ENCODE measurements at regions not wholly inside any gene's neighbourhood (a gene's known extent, or its start where the extent isn't known, plus 50 kb on each side); places are given as distances from the start of the nearest gene placed in this dataset.

DNA sequence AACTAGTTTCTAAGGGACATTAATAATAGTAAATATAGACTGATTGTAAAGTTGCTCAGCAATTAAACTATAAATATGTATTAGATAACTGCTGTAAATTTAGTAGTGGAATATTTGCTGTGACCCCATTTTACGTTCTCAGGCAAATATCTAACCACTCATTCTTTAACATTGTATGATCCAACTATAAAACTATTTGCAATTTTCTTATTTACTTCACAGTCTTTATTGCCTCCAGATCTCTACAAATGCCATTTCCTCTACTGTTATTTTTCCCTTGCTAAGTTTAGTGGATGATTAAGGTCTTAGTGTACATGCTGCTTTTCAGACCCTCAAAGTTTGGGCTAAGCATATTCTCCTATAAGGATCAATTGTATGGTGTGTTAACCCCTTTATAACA lies 526.2 kb upstream of the ST8SIA4 start:
- Histone ChIP-seq H3K36me3 (ENCODE audit: insufficient read depth, low read length) (no peaks in the 10 kb centered on the region), H3K9me3 (ENCODE audit: low read length) (no peaks in the 10 kb centered on the region), H3K4me3 (ENCODE audit: low read length) (no peak overlapping the region), H3K27ac (ENCODE audit: low read depth, low read length) (no peak overlapping the region), H3K27me3 (ENCODE audit: insufficient read depth, low read length, poor library complexity, severe bottlenecking) (no peaks in the 10 kb centered on the region), H3K4me1 (ENCODE audit: insufficient read depth, low read length) (no peaks in the 10 kb centered on the region)
- Mint-ChIP-seq H3K4me3 (no peak overlapping the region), H3K4me1 (no peaks in the 10 kb centered on the region), H3K9me3 (no peaks in the 10 kb centered on the region), H3K27me3 (no peaks in the 10 kb centered on the region), H3K36me3 (no peaks in the 10 kb centered on the region), H3K27ac (no peak overlapping the region)
- POLR2A ChIA-PET: no interaction called here
- DNase-seq: no peak
- CTCF ChIA-PET: no interaction called here

GRCh38 chr5:101425339-101425859 lies 522.3 kb upstream of the ST8SIA4 start:
- DNase-seq: no peak
- Histone ChIP-seq H3K36me3 (ENCODE audit: insufficient read depth, low read length) (no peaks in the 10 kb centered on the region), H3K4me1 (ENCODE audit: insufficient read depth, low read length) (no peaks in the 10 kb centered on the region), H3K4me3 (ENCODE audit: low read length) (no peak overlapping the region), H3K27me3 (ENCODE audit: insufficient read depth, low read length, poor library complexity, severe bottlenecking) (no peaks in the 10 kb centered on the region), H3K9me3 (ENCODE audit: low read length) (no peaks in the 10 kb centered on the region), H3K27ac (ENCODE audit: low read depth, low read length) (no peak overlapping the region)
- H3K4me1 Mint-ChIP-seq: no peaks in the 10 kb centered on the region
- no peak overlapping the region for H3K4me3 Mint-ChIP-seq
- H3K27ac Mint-ChIP-seq: no peak overlapping the region
- no peaks in the 10 kb centered on the region for H3K36me3 Mint-ChIP-seq
- no peaks in the 10 kb centered on the region for H3K27me3 Mint-ChIP-seq
- POLR2A ChIA-PET: no interaction called here
- CTCF ChIA-PET: no interaction called here
- H3K9me3 Mint-ChIP-seq: no peaks in the 10 kb centered on the region

GRCh38 chr5:101424530-101425175 lies 521.6 kb upstream of the ST8SIA4 start:
- H3K27me3 ChIP-seq (ENCODE audit: insufficient read depth, low read length, poor library complexity, severe bottlenecking): no peaks in the 10 kb centered on the region
- ChIA-PET CTCF (no interaction called here), POLR2A (no interaction called here)
- no peak overlapping the region for H3K4me3 Mint-ChIP-seq
- H3K36me3 ChIP-seq (ENCODE audit: insufficient read depth, low read length): no peaks in the 10 kb centered on the region
- H3K9me3 ChIP-seq (ENCODE audit: low read length): no peaks in the 10 kb centered on the region
- no peaks in the 10 kb centered on the region for H3K36me3 Mint-ChIP-seq
- no peaks in the 10 kb centered on the region for H3K4me1 ChIP-seq (ENCODE audit: insufficient read depth, low read length)
- H3K27ac Mint-ChIP-seq: no peak overlapping the region
- H3K9me3 Mint-ChIP-seq: no peaks in the 10 kb centered on the region
- no peaks in the 10 kb centered on the region for H3K4me1 Mint-ChIP-seq
- no peak overlapping the region for H3K27ac ChIP-seq (ENCODE audit: low read depth, low read length)
- DNase-seq: no peak
- H3K27me3 Mint-ChIP-seq: no peaks in the 10 kb centered on the region
- H3K4me3 ChIP-seq (ENCODE audit: low read length): no peak overlapping the region

- CTCF ChIA-PET: no interaction called here
Measured at GRCh38 chr5:101418713-101419118, 515.6 kb upstream of the ST8SIA4 start.

GRCh38 chr5:101404531-101404930 lies 501.4 kb upstream of the ST8SIA4 start:
- Mint-ChIP-seq H3K9me3 (peaks cover 0 to 2% (median 0%) of the 10 kb centered on the region in 5 donors), H3K27me3 (no peaks in the 10 kb centered on the region), H3K4me3 (no peak overlapping the region), H3K27ac (no peak overlapping the region), H3K36me3 (no peaks in the 10 kb centered on the region), H3K4me1 (no peaks in the 10 kb centered on the region)
- Histone ChIP-seq H3K9me3 (ENCODE audit: low read length) (no peaks in the 10 kb centered on the region), H3K4me3 (ENCODE audit: low read length) (no peak overlapping the region), H3K36me3 (ENCODE audit: insufficient read depth, low read length) (no peaks in the 10 kb centered on the region), H3K27me3 (ENCODE audit: insufficient read depth, low read length, poor library complexity, severe bottlenecking) (no peaks in the 10 kb centered on the region), H3K27ac (ENCODE audit: low read depth, low read length) (no peak overlapping the region), H3K4me1 (ENCODE audit: insufficient read depth, low read length) (no peaks in the 10 kb centered on the region)
- CTCF ChIA-PET: no interaction called here
- DNase-seq: no peak
- POLR2A ChIA-PET: no interaction called here

More at GRCh38 chr5:101418713-101419118, 515.6 kb upstream of the ST8SIA4 start:
- no peak overlapping the region for H3K4me3 ChIP-seq (ENCODE audit: low read length)
- no peaks in the 10 kb centered on the region for H3K4me1 ChIP-seq (ENCODE audit: insufficient read depth, low read length)
- H3K9me3 Mint-ChIP-seq: no peaks in the 10 kb centered on the region
- no peak overlapping the region for H3K4me3 Mint-ChIP-seq
- no peaks in the 10 kb centered on the region for H3K4me1 Mint-ChIP-seq
- H3K27ac Mint-ChIP-seq: no peak overlapping the region
- H3K27me3 Mint-ChIP-seq: no peaks in the 10 kb centered on the region
- no peaks in the 10 kb centered on the region for H3K9me3 ChIP-seq (ENCODE audit: low read length)
- DNase-seq: no peak
- POLR2A ChIA-PET: no interaction called here
- H3K36me3 Mint-ChIP-seq: no peaks in the 10 kb centered on the region
- H3K27ac ChIP-seq (ENCODE audit: low read depth, low read length): no peak overlapping the region
- no peaks in the 10 kb centered on the region for H3K27me3 ChIP-seq (ENCODE audit: insufficient read depth, low read length, poor library complexity, severe bottlenecking)
- H3K36me3 ChIP-seq (ENCODE audit: insufficient read depth, low read length): no peaks in the 10 kb centered on the region

DNA sequence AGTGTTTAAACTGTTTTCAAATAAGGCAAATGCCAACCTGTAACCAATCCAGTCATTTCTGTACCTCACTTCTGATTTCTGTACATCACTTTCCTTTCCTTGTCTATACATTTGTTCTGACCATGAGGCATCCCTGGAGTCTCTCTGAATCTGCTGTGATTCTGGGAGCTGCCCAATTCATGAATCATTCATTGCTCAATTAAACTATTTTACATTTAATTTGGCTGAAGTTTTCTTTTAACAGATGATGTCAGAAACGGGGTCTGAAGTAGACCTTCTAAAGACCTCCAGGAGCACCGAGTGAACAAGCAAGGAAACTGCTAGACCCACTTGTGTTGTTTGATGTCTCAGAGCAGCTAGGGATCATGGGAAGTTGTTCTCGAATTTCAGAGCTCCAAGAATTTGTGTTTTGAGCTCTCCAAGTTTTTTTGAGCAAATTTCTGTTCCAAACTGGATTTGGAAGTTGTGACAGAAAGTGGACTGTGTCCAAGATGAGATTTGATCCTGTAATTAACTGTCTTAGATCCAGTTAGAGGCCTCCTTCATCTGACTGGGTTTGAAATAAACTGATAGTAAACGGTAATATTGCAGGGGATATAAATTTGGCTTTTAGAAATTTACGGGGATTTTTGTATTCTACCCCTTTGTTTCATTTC lies 490.8 kb upstream of the ST8SIA4 start:
- no peak overlapping the region for H3K4me3 Mint-ChIP-seq
- Histone ChIP-seq H3K27me3 (ENCODE audit: insufficient read depth, low read length, poor library complexity, severe bottlenecking) (no peaks in the 10 kb centered on the region), H3K27ac (ENCODE audit: low read depth, low read length) (no peak overlapping the region), H3K4me3 (ENCODE audit: low read length) (no peak overlapping the region), H3K9me3 (ENCODE audit: low read length) (no peaks in the 10 kb centered on the region), H3K36me3 (ENCODE audit: insufficient read depth, low read length) (no peaks in the 10 kb centered on the region), H3K4me1 (ENCODE audit: insufficient read depth, low read length) (no peaks in the 10 kb centered on the region)
- H3K9me3 Mint-ChIP-seq: no peaks in the 10 kb centered on the region
- H3K27ac Mint-ChIP-seq: no peak overlapping the region
- no peak for DNase-seq
- peaks cover 0 to 3% of the 10 kb centered on the region in 2 donors for H3K27me3 Mint-ChIP-seq
- no peaks in the 10 kb centered on the region for H3K36me3 Mint-ChIP-seq
- no peaks in the 10 kb centered on the region for H3K4me1 Mint-ChIP-seq
- CTCF ChIA-PET: no interaction called here
- POLR2A ChIA-PET: no interaction called here

DNA sequence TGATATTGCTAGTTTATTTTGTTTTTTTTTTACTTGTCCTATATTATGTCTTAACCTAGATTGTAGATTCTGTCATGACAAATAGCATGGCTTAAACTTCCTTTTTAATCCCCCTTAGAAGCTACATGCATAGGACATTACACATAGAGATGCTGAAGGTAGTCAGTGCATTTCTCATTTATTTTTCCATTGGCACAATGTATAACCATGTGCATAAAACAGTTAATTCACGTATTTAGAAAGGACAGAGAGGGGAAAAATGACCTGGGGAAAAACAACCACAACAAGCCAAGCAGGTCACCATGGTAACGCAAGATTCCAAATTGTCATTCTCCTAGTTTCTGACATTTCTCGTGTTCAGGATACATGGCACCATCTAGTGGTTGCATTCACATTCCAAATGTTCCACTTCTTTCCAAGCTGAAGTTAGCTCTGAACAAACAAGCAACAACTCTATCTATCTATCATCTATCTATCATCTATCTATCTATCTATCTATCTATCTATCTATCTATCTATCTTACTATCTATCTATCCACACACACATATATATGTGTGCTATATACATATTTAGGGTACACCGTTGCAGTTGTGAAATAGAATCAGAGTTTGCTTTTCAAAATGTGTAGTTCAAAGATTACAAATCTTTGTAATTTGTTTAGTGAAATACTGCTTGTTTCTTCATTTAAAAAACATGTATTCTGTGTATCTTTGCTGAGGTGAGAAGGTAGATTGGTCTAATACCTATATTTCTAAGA lies 487.2 kb upstream of the ST8SIA4 start:
- Histone ChIP-seq H3K36me3 (ENCODE audit: insufficient read depth, low read length) (no peaks in the 10 kb centered on the region), H3K4me3 (ENCODE audit: low read length) (no peak overlapping the region), H3K27ac (ENCODE audit: low read depth, low read length) (no peak overlapping the region), H3K9me3 (ENCODE audit: low read length) (no peaks in the 10 kb centered on the region), H3K27me3 (ENCODE audit: insufficient read depth, low read length, poor library complexity, severe bottlenecking) (no peaks in the 10 kb centered on the region), H3K4me1 (ENCODE audit: insufficient read depth, low read length) (no peaks in the 10 kb centered on the region)
- ChIA-PET CTCF (interaction anchor here (1.5 kb wide), 1 partner anchor 960 kb away, joined by 4 read pairs; no protein-coding TSS in a partner anchor), POLR2A (no interaction called here)
- no peaks in the 10 kb centered on the region for H3K4me1 Mint-ChIP-seq
- peaks cover 0 to 2% of the 10 kb centered on the region in 2 donors for H3K27me3 Mint-ChIP-seq
- H3K9me3 Mint-ChIP-seq: no peaks in the 10 kb centered on the region
- H3K36me3 Mint-ChIP-seq: no peaks in the 10 kb centered on the region
- no peak overlapping the region for H3K27ac Mint-ChIP-seq
- no peak overlapping the region for H3K4me3 Mint-ChIP-seq
- DNase-seq: peak in 2 of 5 donors; percentile 1 to 3

DNA sequence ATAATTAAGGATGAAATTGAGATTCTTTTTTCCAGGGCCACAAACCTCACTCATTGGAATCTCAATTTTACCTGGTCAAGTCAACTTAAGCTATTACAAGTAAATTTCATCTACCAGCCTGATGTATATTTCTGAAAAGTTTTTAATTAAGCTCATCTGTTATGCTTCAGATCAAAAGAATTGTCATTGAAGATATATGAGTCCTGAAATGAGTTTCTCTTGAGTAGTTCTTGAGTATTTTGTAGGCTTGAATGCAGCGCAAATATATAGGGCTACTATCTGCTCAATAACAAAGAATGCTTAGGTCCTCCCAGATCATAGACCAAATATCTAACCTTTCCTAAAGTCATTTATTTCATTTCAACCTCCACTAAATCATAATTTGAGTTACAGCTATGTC lies 482.2 kb upstream of the ST8SIA4 start:
- ChIA-PET POLR2A (no interaction called here), CTCF (no interaction called here)
- no peaks in the 10 kb centered on the region for H3K27me3 ChIP-seq (ENCODE audit: insufficient read depth, low read length, poor library complexity, severe bottlenecking)
- Mint-ChIP-seq H3K27me3 (peaks cover 0 to 2% of the 10 kb centered on the region in 2 donors), H3K9me3 (no peaks in the 10 kb centered on the region), H3K36me3 (no peaks in the 10 kb centered on the region), H3K4me3 (no peak overlapping the region), H3K27ac (no peak overlapping the region), H3K4me1 (no peaks in the 10 kb centered on the region)
- H3K4me1 ChIP-seq (ENCODE audit: insufficient read depth, low read length): no peaks in the 10 kb centered on the region
- DNase-seq: no peak
- H3K9me3 ChIP-seq (ENCODE audit: low read length): no peaks in the 10 kb centered on the region
- H3K36me3 ChIP-seq (ENCODE audit: insufficient read depth, low read length): no peaks in the 10 kb centered on the region
- no peak overlapping the region for H3K27ac ChIP-seq (ENCODE audit: low read depth, low read length)
- H3K4me3 ChIP-seq (ENCODE audit: low read length): no peak overlapping the region

Data from CD8-positive, alpha-beta memory T cell (primary cell).